Fibroblast of lung (primary cell): ENCODE measurements at regions not wholly inside any gene's neighbourhood (a gene's known extent, or its start where the extent isn't known, plus 50 kb on each side); places are given as distances from the start of the nearest gene placed in this dataset.

Source experiments
- EZH2 ChIP-seq: IDR thresholded peaks from 2 replicates; pipeline ENCODE4 v1.5.1; 2012; ENCODE audit warnings: low read length, control low read depth, mild to moderate bottlenecking; ENCODE audit errors: missing control alignments
- TF ChIP-seq, protein P1 (sequence below), 2 donors: IDR thresholded peaks in 1 of 2; conservative IDR thresholded peaks in 1 of 2; 1 replicate in 1 of 2; 2 replicates in 1 of 2; pipeline ENCODE4 v1.5.1; 2011 to 2012; ENCODE audit warnings: low read length in 2 of 2, control low read depth in 1 of 2, inconsistent platforms in 1 of 2, low read depth in 1 of 2, mild to moderate bottlenecking in 1 of 2

DNA sequence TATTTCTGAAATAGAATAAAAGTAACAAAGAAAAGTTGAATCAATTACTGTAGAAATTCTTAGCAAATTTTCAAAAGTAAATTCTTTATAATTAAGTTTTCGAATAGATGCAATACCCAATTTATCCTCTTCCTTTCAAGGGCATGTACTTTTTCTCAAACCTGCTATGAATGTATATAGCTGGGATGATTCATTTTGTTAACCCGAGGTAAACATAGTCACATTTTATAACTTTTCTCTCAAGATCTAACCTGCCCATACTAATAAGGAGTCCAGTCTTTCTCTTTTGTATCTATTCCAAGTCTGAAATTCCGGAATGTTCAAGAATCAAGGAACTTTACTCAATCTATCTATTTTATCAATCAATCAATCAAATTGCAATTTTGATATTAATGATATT lies 1072.9 kb downstream of the REEP3 start:
- TF ChIP-seq, protein P1, sequence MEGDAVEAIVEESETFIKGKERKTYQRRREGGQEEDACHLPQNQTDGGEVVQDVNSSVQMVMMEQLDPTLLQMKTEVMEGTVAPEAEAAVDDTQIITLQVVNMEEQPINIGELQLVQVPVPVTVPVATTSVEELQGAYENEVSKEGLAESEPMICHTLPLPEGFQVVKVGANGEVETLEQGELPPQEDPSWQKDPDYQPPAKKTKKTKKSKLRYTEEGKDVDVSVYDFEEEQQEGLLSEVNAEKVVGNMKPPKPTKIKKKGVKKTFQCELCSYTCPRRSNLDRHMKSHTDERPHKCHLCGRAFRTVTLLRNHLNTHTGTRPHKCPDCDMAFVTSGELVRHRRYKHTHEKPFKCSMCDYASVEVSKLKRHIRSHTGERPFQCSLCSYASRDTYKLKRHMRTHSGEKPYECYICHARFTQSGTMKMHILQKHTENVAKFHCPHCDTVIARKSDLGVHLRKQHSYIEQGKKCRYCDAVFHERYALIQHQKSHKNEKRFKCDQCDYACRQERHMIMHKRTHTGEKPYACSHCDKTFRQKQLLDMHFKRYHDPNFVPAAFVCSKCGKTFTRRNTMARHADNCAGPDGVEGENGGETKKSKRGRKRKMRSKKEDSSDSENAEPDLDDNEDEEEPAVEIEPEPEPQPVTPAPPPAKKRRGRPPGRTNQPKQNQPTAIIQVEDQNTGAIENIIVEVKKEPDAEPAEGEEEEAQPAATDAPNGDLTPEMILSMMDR (conservative IDR thresholded peaks at IDR 0.05 in 1 of 2, IDR thresholded peaks at IDR 0.05 in 1 of 2; ENCODE audit: low read depth in 1 of 2, low read length in 2 of 2), result no peak
- TF ChIP-seq EZH2, result no peak
